ENCODE measurements at regions not wholly inside any gene's neighbourhood (a gene's known extent, or its start where the extent isn't known, plus 50 kb on each side); places are given as distances from the start of the nearest gene placed in this dataset.

DNA sequence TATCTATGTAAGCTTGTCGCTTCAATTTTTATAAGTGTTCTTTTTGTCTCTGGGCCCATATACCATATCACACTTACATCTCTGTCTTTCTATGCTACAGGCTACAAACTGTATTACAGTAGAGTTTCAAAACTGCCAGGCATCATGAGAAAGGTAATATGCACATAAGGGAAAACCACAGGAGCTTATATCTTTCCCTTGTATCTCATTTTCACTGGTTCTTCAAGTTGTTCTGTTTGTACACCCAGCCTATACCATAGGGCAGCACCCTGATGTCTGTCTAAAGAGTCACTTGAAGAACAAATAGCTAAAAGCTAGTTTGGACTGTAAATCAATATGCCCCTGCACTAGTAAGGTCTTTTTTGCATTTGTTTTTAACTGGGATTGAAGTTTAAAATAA is 366.7 kb downstream of the FIGN start:
- TF ChIP-seq, protein P1, sequence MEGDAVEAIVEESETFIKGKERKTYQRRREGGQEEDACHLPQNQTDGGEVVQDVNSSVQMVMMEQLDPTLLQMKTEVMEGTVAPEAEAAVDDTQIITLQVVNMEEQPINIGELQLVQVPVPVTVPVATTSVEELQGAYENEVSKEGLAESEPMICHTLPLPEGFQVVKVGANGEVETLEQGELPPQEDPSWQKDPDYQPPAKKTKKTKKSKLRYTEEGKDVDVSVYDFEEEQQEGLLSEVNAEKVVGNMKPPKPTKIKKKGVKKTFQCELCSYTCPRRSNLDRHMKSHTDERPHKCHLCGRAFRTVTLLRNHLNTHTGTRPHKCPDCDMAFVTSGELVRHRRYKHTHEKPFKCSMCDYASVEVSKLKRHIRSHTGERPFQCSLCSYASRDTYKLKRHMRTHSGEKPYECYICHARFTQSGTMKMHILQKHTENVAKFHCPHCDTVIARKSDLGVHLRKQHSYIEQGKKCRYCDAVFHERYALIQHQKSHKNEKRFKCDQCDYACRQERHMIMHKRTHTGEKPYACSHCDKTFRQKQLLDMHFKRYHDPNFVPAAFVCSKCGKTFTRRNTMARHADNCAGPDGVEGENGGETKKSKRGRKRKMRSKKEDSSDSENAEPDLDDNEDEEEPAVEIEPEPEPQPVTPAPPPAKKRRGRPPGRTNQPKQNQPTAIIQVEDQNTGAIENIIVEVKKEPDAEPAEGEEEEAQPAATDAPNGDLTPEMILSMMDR (IDR thresholded peaks at IDR 0.05; ENCODE audit: insufficient read depth, low read length, poor library complexity, severe bottlenecking) = no peak
- no peak for TF ChIP-seq EZH2phosphoT487 (conservative IDR thresholded peaks at IDR 0.05; ENCODE audit: low read length)
